ENCODE measurements at regions not wholly inside any gene's neighbourhood (a gene's known extent, or its start where the extent isn't known, plus 50 kb on each side); places are given as distances from the start of the nearest gene placed in this dataset.
"Not testable (repeated sequence)": the region's sequence is repeated elsewhere in the genome, so short reads cannot be mapped to it uniquely, and the experiment has no call there.

DNA sequence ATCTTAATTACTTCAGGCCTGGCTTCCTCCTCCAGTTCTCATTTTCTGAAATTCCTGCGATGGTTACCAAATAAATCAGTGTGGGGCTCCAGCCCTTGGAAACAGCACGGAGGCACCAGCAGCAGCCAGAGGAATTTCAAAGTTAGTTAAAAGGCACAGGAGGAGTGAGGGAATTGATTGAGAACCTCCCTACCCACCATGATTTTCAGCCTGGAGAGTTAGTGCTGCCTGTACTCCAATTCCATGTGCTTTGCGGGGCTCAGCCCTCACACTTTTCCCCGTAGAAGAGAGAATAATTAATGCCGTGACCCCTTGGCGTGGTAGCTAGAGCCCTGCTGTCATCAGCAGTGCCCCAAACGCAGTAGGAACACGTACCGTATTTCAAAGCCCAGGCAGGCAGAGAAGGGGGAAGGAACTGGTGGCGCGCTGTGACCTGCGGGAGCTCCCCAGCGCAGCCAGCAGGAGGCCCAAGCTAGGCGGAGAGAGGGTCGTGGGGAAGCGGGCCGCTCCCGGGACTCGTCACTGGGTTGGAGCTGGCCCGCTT lies 84.0 kb upstream of the IGFBP7 start:
- DNase-seq, result no peak

DNA sequence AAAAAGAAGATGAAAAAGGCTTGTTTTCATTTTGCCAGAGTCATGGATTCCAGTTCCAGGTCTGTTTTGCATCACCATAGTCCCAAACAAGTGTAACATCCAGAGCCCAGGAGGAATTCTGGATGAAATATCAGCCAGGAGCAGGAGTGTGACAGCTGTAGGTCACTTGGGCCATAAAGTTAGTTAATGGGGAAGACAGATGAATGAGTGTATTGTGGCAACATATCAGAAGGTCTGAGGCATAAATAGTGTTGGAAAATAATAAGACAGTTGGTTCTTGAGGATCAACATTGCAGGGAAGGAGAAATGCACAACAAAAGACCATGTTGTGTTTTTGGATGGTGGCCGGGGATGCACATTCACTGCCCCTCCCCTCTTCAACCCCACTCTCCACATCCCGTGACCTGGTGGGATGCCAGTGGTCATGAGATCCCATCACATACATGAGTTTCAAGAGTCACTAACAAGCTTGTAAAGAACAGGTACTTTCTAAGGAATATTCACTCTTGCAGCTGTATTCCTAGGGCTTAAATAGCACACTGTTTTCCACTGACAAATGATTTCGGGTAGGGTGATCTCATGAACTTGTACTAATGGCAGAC lies 83.1 kb upstream of the IGFBP7 start:
- no peak for DNase-seq

DNA sequence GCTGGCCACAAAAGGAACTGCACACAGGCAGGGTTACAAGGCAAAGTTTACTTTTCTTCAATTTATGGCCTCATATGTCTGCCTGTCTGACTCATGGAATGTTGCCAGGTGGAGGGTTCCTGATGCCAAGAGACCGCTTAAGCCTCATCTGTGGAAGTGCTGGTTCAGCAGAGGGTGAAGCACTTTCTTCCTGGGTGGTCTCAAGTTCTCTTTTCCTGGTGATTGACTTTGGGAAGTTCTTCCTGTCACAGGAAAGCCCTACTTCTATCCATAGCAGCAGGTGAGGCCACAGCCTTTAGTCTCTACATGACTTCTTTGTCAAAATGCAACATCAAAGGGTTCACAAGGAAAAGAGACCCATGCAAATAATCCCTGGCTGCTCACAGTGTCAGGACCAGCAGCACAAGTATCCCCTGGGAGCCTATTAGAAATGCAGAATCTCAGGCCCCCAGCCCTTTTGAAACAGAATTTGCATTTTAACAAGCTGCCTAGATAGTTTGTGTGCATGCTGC lies 81.4 kb upstream of the IGFBP7 start:
- DNase-seq, result peak; percentile 20

DNA sequence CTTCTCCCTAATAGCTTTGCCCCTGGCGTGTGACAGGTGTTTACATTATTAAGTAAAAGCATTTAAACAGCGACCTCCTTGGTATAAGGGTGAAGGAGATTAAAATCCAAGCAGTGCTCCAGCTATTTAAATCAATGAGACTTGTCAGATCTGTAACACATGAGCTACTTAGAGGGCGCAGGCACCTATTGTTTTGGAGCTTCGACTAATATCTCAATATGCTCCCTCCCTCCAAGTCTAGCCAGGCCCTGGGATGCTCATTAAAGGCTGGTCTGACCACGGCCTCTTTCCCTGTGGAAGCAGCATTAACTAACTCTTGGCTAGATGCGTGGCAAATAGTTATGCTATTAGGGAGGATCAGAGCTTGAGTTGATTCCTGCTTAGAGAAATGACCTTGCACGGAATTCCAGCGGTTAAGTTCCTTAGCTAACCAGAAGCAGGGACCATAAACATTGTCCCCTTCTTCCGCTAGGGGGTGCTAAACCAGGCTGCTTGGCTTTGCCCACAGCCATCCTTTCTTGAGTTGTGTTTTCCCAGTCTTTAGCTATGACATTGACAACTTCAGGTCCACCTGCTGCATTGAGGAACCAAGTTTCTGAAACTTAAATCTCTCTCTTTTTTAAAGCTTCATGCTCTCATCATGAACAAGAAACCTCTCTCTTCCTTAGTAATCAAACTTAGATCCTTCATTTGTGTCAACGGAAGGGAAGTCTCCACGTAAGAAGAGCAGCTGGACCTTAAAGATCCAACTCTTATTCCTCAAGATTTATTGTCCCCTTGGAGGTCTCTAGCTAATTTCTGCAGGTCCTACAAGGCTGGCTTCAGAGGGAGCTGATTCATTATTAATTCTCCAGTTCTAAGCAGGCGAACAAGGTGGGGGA lies 80.7 kb upstream of the IGFBP7 start:
- no peak for DNase-seq

DNA sequence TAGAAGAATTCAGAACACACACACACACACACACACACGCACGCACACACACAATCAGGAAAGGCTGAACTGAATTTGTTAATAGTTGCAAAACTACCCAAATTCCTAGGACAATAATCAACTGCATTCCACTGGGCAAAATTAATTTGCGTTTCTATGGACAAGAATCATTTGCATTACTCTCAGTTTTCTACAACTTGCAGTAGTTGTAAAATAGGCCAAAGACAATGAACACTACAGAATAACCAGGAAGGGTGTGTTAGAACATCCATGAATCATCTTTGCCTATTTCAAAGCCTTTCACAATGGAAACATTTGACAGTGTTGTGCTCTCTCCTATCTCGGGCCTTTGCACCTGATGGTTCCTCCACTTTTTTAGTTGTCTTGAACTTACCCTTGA lies 77.1 kb upstream of the IGFBP7 start:
- DNase-seq, result no peak

GRCh38 chr4:57184378-57185029 lies 74.3 kb upstream of the IGFBP7 start:
- DNase-seq, result no peak

DNA sequence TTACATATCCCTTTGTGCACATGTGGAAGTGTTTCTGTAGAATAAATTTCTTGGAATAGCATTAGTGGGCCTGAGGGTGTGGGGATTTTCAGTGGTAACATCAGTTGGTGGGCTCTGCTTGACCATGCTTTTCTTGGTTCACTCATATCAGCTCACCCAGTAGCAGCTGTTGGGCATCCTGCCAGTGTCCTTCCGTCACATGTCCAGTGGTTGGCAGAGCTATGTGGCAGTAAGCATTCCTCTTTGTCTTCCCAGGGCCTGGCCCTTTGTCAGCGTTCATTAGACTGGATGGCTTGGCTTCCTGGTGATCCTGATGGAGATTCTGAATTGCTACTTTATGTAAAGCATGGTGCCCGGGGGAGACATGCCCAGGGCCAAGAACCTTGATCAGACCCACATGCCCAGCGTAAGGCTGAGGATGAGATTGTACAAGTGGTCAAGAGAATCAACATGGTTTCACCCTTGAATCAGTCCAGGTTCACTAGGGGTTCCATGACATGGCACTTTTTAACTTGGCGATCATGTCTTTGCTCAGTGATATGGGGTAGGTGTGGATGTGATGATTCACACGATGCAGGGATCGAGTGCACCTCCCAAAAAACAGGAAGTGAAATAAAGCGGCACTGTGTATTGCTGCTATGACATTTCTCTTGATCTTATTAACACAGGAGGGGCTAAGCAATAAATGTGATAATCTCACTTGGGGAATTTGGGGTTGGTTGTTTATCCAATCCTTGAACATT lies 72.1 kb upstream of the IGFBP7 start:
- DNase-seq, result no peak

DNA sequence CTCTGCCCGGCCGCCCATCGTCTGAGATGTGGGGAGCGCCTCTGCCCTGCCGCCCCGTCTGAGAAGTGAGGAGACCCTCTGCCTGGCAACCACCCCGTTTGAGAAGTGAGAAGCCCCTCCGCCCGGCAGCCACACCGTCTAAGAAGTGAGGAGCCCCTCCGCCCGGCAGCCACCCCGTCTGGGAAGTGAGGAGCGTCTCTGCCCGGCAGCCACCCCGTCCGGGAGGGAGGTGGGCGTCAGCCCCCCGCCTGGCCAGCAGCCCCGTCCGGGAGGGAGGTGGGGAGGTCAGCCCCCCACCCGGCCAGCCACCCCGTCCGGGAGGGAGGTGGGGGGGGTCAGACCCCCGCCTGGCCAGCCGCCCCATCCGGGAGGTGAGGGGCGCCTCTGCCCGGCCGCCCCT lies 63.0 kb upstream of the IGFBP7 start:
- not testable (repeated sequence) for DNase-seq

GRCh38 chr4:57172065-57172464 lies 61.9 kb upstream of the IGFBP7 start:
- no peak for DNase-seq

DNA sequence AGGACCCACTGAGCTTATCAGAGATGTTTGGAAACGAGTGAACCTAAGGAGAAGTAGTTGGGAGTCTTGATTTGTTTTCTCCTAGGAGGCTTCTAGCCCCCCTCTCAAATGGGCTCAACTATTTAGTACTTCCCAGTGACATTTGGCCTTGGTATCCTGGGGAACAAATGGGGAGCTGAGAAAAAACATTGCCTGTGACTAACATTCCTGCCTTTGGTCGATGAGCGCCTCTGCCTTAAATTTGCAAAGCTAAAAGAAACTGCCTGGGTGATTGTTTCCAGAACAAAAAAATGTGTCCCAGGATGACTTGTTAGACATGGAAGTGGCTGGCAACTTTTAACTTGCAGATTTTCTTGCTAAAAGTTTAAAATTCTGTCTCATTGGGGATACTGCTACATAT lies 58.8 kb upstream of the IGFBP7 start:
- no peak for DNase-seq

- peak; percentile 77 for DNase-seq
Measured at GRCh38 chr4:57163530-57164459, 53.6 kb upstream of the IGFBP7 start.

- no peak for DNase-seq
Measured at GRCh38 chr4:57162499-57163019, 52.4 kb upstream of the IGFBP7 start.
